ENCODE measurements at regions not wholly inside any gene's neighbourhood (a gene's known extent, or its start where the extent isn't known, plus 50 kb on each side); places are given as distances from the start of the nearest gene placed in this dataset.

GRCh38 chr15:70293591-70294470 is 196.1 kb upstream of the TLE3 start:
- DNase-seq, result no peak

GRCh38 chr15:70293138-70293537 is 195.4 kb upstream of the TLE3 start:
- no peak for DNase-seq

GRCh38 chr15:70292076-70292760 is 194.5 kb upstream of the TLE3 start:
- DNase-seq, result no peak

GRCh38 chr15:70291305-70292075 is 193.8 kb upstream of the TLE3 start:
- no peak for DNase-seq

- no peak for DNase-seq
These were observed 193.0 kb upstream of the TLE3 start for GRCh38 chr15:70290708-70291107.

GRCh38 chr15:70289191-70289955 is 191.7 kb upstream of the TLE3 start:
- no peak for DNase-seq

- DNase-seq, result no peak
These were observed 188.5 kb upstream of the TLE3 start for GRCh38 chr15:70286113-70286806.

- no peak for DNase-seq
These were observed 186.9 kb upstream of the TLE3 start for GRCh38 chr15:70284438-70285214.

GRCh38 chr15:70283511-70283910 is 185.8 kb upstream of the TLE3 start:
- DNase-seq, result no peak

- DNase-seq, result no peak
These were observed 184.1 kb upstream of the TLE3 start for GRCh38 chr15:70281811-70282307.

GRCh38 chr15:70281261-70281810 is 183.6 kb upstream of the TLE3 start:
- no peak for DNase-seq

GRCh38 chr15:70280781-70281180 is 183.1 kb upstream of the TLE3 start:
- no peak for DNase-seq

- DNase-seq, result no peak
These were observed 181.4 kb upstream of the TLE3 start for GRCh38 chr15:70279096-70279495.

- no peak for DNase-seq
These were observed 180.9 kb upstream of the TLE3 start for GRCh38 chr15:70278644-70279043.

GRCh38 chr15:70277556-70277955 is 179.8 kb upstream of the TLE3 start:
- no peak for DNase-seq

GRCh38 chr15:70276401-70276800 is 178.7 kb upstream of the TLE3 start:
- DNase-seq, result no peak

- no peak for DNase-seq
These were observed 177.9 kb upstream of the TLE3 start for GRCh38 chr15:70275461-70276138.

- DNase-seq, result no peak
These were observed 177.2 kb upstream of the TLE3 start for GRCh38 chr15:70274908-70275307.

GRCh38 chr15:70274255-70274880 is 176.7 kb upstream of the TLE3 start:
- DNase-seq, result no peak

GRCh38 chr15:70273808-70274207 is 176.1 kb upstream of the TLE3 start:
- no peak for DNase-seq

Data from right forelimb (tissue), 1 donor.